Activated CD8-positive, alpha-beta memory T cell treated with anti-CD3 and anti-CD28 coated beads for 1 hour (primary cell): ENCODE measurements at regions not wholly inside any gene's neighbourhood (a gene's known extent, or its start where the extent isn't known, plus 50 kb on each side); places are given as distances from the start of the nearest gene placed in this dataset.
"Not testable (repeated sequence)": the region's sequence is repeated elsewhere in the genome, so short reads cannot be mapped to it uniquely, and the experiment has no call there.

ENCODE experiments used
- DNase-seq, 2 donors: peaks; one replicate each; pipeline ENCODE4 v3.0.0-alpha.2; 2020; ENCODE audit warnings: low read depth in 1 of 2; ENCODE audit errors: extremely low read depth in 1 of 2

DNA sequence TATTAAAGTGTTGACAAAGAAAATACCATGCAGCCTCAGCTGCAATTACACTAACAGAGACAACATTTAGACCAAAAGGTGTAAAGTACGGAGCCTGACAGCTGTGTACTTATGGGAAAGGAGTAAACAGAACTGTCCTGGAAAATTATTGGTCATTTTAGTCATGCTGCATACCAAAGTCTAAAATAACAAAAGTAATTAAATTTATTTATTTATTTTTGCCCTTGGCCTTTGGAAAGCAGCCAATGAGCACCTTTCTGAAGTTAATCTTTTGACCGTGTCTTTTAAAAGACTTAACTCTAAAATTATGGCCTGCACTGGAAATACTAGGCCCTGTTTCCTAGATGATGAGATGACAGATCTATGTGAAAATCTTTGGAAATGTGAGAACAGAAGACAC is 597.6 kb downstream of the NXPH1 start:
- DNase-seq = no peak

DNA sequence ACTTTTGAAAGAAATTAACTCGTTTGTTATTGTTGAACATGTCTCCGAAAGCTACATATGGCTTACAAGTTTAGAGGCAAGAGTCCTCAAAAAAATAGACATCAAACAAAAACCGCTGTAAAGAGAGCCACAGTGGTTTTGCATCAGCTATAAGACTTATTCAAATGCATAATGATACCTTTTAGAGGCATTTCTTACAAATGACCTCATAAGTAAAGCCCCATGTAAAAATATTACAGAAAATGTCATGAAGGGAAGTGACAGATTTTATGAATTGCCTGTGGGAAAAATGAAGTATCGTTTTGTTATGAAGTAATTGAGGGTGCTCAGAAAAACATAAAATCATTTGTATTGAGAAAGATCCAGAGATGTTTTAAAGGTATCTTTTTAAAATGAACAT is 598.0 kb downstream of the NXPH1 start:
- no peak for DNase-seq

DNA sequence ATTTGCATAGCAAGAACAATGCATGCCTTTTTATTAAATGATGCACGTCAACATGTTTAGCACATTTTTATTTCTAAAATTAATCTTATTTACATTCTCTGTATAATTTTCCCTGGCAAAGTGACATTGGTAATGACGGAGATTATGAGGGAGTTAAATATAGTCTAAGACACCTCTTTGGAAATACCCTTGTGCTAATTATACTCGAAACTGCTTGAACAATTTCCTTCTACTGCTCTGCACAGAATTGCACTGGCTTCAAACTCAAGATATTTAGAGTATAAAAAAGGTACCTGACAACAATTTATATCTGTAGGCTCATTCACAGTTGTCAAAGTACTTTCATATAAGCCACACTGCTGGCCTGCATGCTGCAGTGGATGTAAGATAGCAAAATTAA is 602.7 kb downstream of the NXPH1 start:
- DNase-seq = no peak

DNA sequence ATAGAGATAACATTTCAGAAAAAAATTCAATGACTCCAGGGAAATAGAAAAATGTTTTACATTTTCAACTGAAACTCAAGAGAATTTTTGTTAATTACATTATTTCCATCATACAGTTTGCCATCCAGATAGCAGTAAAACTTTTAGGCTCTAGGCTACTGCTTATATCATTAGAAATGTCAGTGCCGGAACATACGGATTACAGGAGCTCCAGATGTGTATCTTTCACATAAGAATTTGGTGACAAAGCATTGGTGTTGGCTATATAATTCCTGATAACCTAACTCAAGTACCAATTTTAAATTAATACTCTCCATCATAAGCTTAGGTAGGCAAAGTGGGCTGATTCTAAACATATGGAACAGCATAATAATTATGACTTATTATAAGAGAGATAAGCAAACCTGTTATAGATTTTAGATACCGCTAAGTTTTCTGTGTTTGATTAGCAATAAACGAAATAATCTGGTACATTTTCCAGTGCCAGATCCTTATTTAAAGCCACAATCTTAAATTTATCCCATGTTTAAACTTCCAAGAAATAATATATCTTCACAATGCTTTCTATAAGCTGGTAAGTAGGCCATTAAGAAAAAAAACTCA is 637.9 kb downstream of the NXPH1 start:
- DNase-seq = no peak

DNA sequence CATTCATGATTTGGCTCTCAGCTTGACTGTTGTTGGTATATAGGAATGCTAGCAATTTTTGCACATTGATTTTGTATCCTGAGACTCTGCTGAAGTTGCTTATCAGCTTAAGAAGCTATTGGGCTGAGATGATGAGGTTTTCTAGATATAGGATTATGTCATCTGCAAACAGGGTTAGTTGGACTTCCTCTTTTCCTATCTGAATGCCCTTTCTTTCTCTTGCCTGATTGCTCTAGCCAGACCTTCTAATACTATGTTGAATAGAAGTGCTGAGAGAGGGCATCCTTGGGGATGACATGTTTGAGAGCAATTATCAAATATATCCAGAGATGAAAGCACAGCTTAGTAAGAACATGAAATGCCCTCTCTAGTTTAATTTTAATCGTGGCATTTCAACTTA is 642.4 kb downstream of the NXPH1 start:
- DNase-seq = not testable (repeated sequence)

DNA sequence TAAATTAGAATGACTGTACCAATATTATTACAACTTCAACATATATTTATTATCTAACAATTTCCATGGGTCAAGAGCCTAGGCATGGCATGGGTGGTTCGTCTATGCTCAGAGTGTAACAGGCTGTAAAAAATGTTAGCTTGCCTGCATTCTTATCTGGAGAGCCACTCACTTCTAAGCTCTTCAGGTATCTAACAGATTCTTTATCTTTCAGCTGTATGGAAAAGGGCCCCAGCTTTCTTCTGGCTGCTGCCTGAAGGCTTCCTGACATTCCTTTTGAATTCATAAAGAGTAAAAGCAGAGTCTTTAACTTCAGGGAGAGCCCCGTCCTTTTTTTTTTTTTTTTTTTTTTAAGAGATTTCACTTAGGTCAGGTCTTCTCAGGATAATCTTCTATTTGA is 648.8 kb downstream of the NXPH1 start:
- no peak for DNase-seq

DNA sequence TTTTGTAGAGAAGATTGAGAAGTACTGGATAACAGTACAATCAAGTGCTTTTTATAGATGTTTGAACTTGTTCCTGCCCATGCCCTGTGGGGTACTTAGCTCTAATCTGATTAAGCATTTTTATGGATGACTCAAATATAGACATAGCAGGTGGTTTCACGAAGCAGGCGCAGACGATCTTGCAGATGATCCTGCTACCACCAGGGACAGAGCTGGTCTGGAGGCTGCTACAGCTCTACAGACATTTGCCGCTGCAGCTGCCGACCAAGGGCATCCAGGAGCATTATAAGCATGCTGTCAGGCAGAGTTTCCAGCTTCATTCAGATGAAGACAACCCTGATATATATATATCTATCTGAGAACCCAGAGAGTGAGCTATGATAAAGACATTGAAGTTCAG is 650.4 kb downstream of the NXPH1 start:
- no peak for DNase-seq

DNA sequence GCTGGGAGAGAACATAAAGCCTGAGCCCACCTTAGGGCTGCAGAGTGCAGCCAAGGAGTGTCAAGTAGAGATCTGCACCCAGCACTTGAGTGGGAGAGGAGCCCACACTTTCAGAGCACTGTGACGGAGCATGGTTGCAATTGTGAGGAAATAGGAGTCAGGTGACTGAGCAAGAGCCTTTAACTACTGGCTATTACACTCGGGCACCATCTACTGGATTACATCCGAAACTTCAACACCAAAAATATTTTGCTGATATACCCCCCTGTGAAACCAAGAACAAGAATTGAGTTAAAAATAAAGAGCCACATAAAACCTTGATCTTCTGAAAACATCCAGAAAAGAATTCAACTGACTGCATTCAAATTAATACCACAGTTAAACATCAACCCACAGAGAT is 657.9 kb downstream of the NXPH1 start:
- no peak for DNase-seq

DNA sequence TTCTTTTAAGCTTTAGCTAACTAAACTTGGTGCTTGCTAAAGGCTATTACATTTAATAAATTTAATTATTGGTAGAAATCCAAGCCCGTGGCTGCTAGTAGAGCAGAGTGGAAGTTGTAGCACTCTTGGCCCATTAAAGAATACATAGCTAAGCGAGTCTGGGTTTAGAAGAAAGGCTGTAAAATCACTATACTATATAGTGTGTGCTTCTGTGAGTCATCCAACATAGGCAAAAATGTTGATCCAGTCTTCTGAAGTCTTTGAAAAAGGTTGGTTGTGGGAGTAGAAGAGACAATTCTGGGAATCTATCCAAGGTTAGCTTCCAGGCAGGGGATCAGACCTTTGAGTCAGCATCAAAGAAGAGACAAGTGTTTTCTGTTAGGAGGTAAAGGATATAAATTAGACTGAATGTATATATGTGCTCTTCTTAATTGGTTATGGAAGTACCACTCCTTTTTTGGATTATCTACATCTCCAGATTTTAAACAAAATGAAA is 664.2 kb downstream of the NXPH1 start:
- DNase-seq = no peak

DNA sequence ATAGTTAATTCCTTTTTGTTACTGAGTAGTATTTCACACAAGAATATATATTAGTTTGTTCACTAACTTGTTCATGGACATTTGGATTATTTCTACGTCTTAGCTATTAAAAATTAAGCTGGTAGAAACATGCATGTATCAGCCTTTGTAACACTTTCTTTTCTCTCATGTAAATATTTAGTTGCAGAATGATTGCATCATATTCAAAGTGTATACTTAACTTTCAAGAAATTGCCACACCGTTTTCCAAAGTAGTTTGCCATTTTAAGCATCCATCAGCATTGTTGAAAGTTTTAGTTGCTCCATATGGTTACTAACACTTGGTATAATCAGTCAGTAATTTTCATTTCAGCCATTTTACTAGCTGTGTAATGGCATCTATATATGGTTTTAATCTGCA is 666.9 kb downstream of the NXPH1 start:
- no peak for DNase-seq

DNA sequence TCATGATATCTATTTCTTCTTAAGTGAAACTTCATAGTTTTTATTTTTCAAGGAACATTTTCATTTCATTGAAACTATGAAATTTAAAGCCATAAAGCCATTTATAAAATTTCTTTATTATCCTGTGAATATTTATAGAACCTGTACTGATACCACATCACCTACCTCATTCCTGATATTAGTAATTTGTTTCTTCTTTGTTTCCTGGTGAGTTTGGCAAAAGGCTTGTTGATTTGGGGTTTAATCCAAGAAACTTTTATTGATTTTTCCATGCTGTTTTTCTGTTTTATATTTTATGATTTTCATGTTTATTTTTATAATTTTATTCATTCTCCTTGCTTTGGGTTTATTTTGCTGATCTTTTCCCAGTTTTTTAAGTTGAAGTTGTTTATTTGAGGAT is 669.4 kb downstream of the NXPH1 start:
- DNase-seq = no peak

DNA sequence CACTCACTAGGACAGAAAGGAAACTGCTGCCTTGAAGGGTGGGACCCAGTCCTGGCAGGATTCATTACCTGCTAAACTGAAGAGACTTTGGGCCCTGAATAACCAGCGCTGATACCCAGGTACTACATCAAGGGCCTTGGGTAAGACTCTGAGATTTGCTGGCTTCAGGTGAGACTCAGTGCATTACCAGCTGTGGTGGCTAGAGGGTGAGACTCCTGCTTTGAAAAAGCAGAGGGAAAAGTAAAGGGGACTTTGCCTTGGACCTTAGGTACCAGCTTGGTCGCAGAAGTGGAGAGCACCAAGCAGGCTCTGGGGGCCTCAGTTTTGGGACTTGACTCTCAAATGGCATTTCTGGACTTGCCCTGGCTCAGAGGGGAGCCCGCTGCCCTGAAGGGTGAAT is 673.3 kb downstream of the NXPH1 start:
- DNase-seq = no peak

DNA sequence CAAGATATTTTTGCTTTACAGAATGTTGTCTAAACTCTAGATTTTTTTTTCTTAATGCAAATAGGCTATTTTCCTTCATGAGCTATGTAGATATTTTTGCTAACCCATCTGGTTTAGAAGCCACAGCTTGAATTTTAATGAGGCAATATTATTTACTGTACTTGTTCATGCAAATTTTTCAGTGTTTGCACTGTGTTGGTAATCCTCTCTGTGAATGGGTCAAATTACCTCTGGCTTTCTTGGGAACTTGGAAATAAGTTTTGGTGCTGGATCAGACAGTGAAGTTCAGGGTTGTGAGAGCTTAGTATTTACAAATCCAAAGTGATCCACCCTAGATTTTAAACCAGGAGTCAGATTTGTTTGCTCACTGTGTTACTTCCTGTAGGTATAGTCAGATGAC is 686.9 kb downstream of the NXPH1 start:
- DNase-seq = no peak

DNA sequence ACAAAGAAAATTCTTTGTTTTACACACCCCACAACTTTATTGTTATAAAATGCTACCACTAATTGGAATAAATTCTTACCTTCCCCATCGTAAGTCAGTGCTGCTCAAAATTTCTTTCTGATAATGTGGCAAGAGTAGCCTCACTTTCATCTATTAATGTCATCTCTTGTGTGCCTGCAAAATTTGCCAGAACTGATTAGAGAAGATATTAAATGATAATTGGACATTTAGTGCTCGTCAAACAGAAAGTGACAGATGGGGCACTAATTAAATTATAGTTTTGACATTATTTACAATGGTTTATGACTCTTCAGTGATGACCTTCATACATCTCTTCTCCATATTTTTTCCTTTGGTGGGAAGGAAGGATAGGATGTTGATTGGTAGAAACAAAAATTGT is 690.9 kb downstream of the NXPH1 start:
- DNase-seq = no peak

DNA sequence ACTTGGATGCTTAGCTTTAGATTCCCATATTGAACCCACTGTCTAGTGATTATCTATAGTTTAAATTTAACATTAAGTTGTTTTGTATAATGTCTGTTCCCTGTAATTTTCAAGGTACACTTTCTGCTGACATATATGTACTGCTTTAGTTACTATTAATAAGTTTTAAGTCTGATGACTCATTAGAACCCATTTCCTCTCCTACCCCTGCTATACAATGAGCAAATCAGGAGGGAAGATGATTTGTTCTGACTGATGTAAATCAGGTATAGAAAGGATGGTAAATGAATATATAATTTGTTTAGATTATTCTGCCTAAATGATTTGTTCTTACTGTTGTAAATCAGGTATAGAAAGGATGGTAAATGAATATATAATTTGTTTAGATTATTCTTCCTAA is 691.8 kb downstream of the NXPH1 start:
- DNase-seq = no peak

DNA sequence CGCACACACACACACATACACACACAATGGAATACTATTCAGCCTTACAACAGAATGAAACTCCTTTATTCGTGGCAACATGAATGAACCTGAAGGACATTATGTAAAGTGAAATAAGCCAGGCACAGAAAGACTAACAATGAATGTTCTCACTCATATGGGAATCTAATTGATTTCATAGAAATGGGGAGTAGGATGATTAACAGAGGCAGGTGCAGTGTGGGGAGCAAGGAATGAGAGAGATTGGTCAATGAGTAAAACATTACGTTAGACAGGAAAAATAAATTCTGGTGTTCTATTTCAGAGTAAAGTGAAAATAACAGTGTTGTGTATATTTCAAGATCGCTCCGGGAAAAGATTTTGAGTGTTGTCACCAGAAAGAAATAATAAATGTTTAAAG is 694.5 kb downstream of the NXPH1 start:
- DNase-seq = no peak

DNA sequence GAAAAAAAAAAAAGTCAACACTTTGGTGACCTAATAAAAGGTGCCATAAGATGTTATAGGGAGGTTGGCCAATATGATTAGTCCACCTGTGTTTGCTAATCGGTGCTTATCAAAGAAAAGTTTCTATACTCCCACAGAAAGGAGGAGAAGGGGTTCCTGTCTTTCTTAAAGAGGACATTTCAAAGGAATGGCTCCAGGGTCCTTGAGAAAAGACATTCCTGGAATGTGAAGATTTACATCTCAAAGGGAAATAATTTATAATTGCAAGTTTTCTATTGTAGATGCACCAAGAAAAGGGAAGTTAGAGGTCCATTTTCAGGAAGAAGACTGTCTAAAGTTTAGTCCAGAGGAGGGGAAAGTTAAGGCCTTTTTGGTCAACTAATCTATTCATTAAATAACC is 715.3 kb downstream of the NXPH1 start:
- no peak for DNase-seq

DNA sequence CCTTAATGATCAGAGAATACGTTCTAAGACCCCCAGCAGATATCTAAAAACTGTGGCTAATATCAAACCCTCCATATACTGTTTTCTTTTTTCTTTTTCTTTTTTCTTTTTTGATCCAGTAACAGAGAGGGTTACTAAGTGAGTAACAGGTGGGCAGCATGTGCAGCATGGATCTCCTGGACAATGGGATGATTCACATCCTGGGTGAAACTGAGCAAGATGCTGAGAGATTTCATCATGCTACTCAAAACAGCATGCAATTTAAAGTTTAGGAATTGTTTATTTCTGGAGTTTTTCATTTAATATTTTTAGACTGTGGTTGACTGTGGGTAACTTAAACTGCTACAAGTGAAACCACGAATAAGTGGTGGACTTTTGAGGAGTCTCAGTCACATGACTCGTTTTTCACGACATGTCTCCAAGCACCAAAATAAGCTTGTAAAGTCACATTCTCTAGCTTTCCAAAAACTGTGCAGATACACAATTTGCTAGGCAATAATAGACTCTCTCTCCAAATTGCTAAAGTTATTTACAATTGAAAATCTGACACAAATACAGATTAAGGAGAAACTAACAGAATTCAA is 716.2 kb downstream of the NXPH1 start:
- no peak for DNase-seq

DNA sequence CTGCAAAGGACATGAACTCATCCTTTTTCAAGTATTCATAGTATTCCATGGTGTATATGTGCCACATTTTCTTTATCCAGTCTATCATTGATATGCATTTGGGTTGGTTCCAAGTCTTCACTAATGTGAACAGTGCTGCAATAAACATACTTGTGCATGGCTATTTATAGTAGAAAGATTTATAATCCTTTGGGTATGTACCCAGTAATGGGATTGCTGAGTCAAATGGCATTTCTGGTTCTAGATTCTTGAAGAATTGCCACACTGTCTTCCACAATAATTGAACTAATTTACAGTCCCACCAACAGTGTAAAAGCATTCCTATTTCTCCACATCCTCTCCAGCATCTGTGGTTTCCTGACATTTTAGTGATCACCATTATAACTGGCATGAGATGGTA is 730.3 kb downstream of the NXPH1 start:
- DNase-seq = not testable (repeated sequence)

DNA sequence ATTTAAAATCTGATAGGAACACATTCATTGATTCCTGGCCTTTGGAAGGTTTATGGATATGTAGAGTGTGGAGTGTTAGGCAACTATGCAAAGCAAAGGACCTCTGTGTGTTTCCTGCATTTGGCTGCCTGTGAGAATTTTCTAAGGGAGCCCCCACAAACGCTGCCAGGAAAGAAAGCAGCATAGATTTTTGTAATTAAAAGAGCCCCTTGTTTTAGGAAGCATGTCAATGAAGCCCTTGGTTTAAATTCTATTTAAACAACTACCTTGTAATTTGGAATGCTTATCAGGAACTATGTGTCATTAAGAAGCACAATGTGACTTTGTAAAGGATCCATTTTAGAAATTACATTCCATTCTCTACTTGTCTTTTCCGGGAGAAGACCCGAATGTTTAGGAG is 742.5 kb downstream of the NXPH1 start:
- DNase-seq = no peak

DNA sequence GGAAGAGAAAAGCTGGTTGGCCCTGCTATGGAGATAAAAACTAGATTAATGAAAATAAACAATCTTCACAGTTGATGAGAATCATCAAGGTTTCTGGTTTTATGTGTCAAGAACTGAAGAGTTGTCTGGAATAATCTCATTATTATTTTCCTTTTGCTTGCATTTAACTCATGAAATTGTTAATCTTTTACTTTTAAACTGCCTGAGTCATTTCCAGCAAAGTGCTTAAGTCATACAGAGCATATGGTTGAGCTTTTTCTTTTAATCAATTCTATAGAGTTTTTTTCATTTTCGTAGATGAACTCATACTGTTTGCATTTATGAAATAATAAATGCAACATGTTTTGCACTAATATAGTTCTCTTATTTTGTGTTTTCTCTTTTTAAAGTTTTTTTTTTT is 747.9 kb downstream of the NXPH1 start:
- no peak for DNase-seq

DNA sequence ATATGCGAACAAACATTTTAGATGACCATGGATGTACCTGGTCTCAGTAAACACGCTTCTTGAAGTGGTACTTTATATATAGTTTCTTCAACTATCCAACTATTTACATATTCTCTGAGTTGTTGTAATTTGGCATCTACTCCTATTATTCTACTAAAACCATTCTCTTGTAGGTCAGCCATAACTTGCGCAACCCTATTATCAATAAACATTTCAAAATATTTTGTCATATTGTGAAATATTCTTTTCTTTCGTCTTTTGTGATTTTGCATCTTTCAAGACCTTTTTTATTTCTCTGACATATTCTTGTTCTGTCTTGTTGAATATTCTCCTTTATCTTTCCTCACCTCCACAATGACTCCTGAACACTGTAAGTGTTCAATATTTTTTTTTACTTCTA is 753.3 kb downstream of the NXPH1 start:
- no peak for DNase-seq

DNA sequence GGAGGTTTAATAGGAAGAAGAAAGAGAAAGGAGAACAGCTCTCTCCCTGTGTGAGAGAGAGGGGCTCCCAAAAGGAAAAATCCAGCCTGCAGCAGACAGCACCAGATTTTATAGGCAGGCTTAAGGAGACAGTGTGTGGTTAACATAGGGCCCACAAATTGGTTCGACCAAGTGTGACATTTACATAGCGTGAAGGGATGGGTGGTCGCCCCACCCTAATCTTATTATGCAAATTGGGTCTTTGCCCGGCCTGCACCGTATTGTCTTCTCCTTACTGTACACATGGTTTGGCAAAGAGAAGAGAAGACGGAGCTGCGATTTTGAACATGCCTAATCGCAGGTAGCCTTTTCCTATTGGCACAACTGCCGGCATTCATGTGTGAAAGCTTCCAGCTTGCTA is 756.3 kb downstream of the NXPH1 start:
- no peak for DNase-seq
